ENCODE measurements at regions not wholly inside any gene's neighbourhood (a gene's known extent, or its start where the extent isn't known, plus 50 kb on each side); places are given as distances from the start of the nearest gene placed in this dataset.

- ATAC-seq = no peak
- TF ChIP-seq ARNTL (CRISPR knock-in tag; IDR thresholded peaks at IDR 0.05; ENCODE audit: borderline replicate concordance, low read depth) (no peak), TSHZ2 (CRISPR knock-in tag; IDR thresholded peaks at IDR 0.05) (no peak), CSDC2 (CRISPR knock-in tag; IDR thresholded peaks at IDR 0.05) (no peak), TCF4 (CRISPR knock-in tag; IDR thresholded peaks at IDR 0.05; ENCODE audit: borderline replicate concordance) (no peak), PPARA (CRISPR knock-in tag; IDR thresholded peaks at IDR 0.05; ENCODE audit: borderline replicate concordance) (no peak), ZFP30 (CRISPR knock-in tag; IDR thresholded peaks at IDR 0.05) (no peak), ZNF565 (CRISPR knock-in tag; conservative IDR thresholded peaks at IDR 0.05; ENCODE audit: low read depth) (no peak), ZNF70 (CRISPR knock-in tag; IDR thresholded peaks at IDR 0.05) (no peak), ZC3H10 (CRISPR knock-in tag; IDR thresholded peaks at IDR 0.05) (no peak), BACH2 (CRISPR knock-in tag; IDR thresholded peaks at IDR 0.05; ENCODE audit: borderline replicate concordance) (no peak), POU6F1 (CRISPR knock-in tag; IDR thresholded peaks at IDR 0.05; ENCODE audit: borderline replicate concordance, low read depth) (no peak), ZFP3 (CRISPR knock-in tag; IDR thresholded peaks at IDR 0.05) (no peak), OSR1 (CRISPR knock-in tag; IDR thresholded peaks at IDR 0.05) (no peak), ISL1 (CRISPR knock-in tag; IDR thresholded peaks at IDR 0.05) (no peak), ESRRG (CRISPR knock-in tag; IDR thresholded peaks at IDR 0.05) (no peak), TOX (CRISPR knock-in tag; IDR thresholded peaks at IDR 0.05; ENCODE audit: borderline replicate concordance) (no peak), SNAI2 (CRISPR knock-in tag; IDR thresholded peaks at IDR 0.05) (no peak)
- TF ChIP-seq, protein P1, sequence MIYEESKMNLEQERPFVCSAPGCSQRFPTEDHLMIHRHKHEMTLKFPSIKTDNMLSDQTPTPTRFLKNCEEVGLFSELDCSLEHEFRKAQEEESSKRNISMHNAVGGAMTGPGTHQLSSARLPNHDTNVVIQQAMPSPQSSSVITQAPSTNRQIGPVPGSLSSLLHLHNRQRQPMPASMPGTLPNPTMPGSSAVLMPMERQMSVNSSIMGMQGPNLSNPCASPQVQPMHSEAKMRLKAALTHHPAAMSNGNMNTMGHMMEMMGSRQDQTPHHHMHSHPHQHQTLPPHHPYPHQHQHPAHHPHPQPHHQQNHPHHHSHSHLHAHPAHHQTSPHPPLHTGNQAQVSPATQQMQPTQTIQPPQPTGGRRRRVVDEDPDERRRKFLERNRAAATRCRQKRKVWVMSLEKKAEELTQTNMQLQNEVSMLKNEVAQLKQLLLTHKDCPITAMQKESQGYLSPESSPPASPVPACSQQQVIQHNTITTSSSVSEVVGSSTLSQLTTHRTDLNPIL (CRISPR knock-in tag; IDR thresholded peaks at IDR 0.05; ENCODE audit: low read depth) = no peak
- TF ChIP-seq, protein P2, sequence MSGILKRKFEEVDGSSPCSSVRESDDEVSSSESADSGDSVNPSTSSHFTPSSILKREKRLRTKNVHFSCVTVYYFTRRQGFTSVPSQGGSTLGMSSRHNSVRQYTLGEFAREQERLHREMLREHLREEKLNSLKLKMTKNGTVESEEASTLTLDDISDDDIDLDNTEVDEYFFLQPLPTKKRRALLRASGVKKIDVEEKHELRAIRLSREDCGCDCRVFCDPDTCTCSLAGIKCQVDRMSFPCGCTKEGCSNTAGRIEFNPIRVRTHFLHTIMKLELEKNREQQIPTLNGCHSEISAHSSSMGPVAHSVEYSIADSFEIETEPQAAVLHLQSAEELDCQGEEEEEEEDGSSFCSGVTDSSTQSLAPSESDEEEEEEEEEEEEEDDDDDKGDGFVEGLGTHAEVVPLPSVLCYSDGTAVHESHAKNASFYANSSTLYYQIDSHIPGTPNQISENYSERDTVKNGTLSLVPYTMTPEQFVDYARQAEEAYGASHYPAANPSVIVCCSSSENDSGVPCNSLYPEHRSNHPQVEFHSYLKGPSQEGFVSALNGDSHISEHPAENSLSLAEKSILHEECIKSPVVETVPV (CRISPR knock-in tag; IDR thresholded peaks at IDR 0.05) = no peak
- TF ChIP-seq, protein P3, sequence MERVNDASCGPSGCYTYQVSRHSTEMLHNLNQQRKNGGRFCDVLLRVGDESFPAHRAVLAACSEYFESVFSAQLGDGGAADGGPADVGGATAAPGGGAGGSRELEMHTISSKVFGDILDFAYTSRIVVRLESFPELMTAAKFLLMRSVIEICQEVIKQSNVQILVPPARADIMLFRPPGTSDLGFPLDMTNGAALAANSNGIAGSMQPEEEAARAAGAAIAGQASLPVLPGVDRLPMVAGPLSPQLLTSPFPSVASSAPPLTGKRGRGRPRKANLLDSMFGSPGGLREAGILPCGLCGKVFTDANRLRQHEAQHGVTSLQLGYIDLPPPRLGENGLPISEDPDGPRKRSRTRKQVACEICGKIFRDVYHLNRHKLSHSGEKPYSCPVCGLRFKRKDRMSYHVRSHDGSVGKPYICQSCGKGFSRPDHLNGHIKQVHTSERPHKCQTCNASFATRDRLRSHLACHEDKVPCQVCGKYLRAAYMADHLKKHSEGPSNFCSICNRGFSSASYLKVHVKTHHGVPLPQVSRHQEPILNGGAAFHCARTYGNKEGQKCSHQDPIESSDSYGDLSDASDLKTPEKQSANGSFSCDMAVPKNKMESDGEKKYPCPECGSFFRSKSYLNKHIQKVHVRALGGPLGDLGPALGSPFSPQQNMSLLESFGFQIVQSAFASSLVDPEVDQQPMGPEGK (CRISPR knock-in tag; IDR thresholded peaks at IDR 0.05; ENCODE audit: borderline replicate concordance) = no peak
Measured at GRCh38 chr1:38743184-38743583, 116.4 kb downstream of the RRAGC start.

DNA sequence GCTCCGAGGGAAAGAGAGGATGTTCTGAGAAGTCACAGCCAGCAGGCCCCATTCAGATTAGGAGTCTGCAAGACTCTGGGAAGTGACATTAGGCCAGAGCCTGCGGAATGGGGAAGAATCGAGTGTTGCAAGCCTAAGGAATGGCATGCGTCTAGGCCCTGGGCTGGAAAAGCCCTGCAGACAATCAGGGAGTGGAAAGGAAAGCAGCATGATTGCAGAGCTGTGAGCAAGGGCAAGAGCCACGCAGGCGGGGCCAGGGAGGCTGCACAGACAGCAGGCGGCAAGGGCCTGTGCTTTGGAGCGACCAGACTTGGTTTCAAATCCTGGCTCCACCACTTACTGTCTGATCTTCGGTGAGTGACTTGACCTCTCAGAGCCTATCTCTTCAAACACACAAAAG, 118.2 kb downstream of the RRAGC start:
- no peak for TF ChIP-seq ZNF565 (CRISPR knock-in tag; conservative IDR thresholded peaks at IDR 0.05; ENCODE audit: low read depth)
- TF ChIP-seq TOX (CRISPR knock-in tag; IDR thresholded peaks at IDR 0.05; ENCODE audit: borderline replicate concordance) = no peak
- no peak for TF ChIP-seq GLIS3 (CRISPR knock-in tag; IDR thresholded peaks at IDR 0.05)
- no peak for TF ChIP-seq ZFP3 (CRISPR knock-in tag; IDR thresholded peaks at IDR 0.05)
- no peak for TF ChIP-seq ISL1 (CRISPR knock-in tag; IDR thresholded peaks at IDR 0.05)
- TF ChIP-seq ESRRG (CRISPR knock-in tag; IDR thresholded peaks at IDR 0.05) = no peak
- no peak for TF ChIP-seq TCF4 (CRISPR knock-in tag; IDR thresholded peaks at IDR 0.05; ENCODE audit: borderline replicate concordance)
- TF ChIP-seq BACH2 (CRISPR knock-in tag; IDR thresholded peaks at IDR 0.05; ENCODE audit: borderline replicate concordance) = no peak
- TF ChIP-seq ZNF70 (CRISPR knock-in tag; IDR thresholded peaks at IDR 0.05) = no peak
- no peak for TF ChIP-seq POU6F1 (CRISPR knock-in tag; IDR thresholded peaks at IDR 0.05; ENCODE audit: borderline replicate concordance, low read depth)
- TF ChIP-seq RARB (CRISPR knock-in tag; IDR thresholded peaks at IDR 0.05) = no peak
- TF ChIP-seq SNAI2 (CRISPR knock-in tag; IDR thresholded peaks at IDR 0.05) = no peak
- TF ChIP-seq ZC3H10 (CRISPR knock-in tag; IDR thresholded peaks at IDR 0.05) = no peak
- TF ChIP-seq, protein P3 (CRISPR knock-in tag; IDR thresholded peaks at IDR 0.05; ENCODE audit: borderline replicate concordance) = no peak
- no peak for TF ChIP-seq TSHZ2 (CRISPR knock-in tag; IDR thresholded peaks at IDR 0.05)
- no peak for TF ChIP-seq ZNF8 (CRISPR knock-in tag; IDR thresholded peaks at IDR 0.05)
- no peak for ATAC-seq

Data from SK-N-SH treated with all-trans-retinoic acid at 6 μM for 48 hours (cell line).